Brain microvascular endothelial cell (primary cell): ENCODE measurements at regions not wholly inside any gene's neighbourhood (a gene's known extent, or its start where the extent isn't known, plus 50 kb on each side); places are given as distances from the start of the nearest gene placed in this dataset.
"Not testable (repeated sequence)": the region's sequence is repeated elsewhere in the genome, so short reads cannot be mapped to it uniquely, and the experiment has no call there.

Experiments used
- DNase-seq: peaks from one replicate; pipeline ENCODE4 v3.0.0-alpha.2; 2020
- H3K27ac ChIP-seq: fragments of 250-450 bp; sonication (Bioruptor Pico); 2 replicates; pipeline ENCODE4 v1.5.1; 2020; ENCODE audit warnings: mild to moderate bottlenecking, moderate library complexity
- H3K27me3 ChIP-seq: fragments of 250-450 bp; sonication (Bioruptor Pico); replicated peaks from 2 replicates; pipeline ENCODE4 v1.5.1; 2020; ENCODE audit warnings: mild to moderate bottlenecking
- H3K36me3 ChIP-seq: fragments of 250-450 bp; sonication (Bioruptor Pico); replicated peaks from 2 replicates; pipeline ENCODE4 v1.5.1; 2020; ENCODE audit warnings: mild to moderate bottlenecking
- H3K4me3 ChIP-seq: 2 replicates; pipeline ENCODE4 v1.5.1; 2011; ENCODE audit warnings: low read depth, mild to moderate bottlenecking, control low read depth, low read length, moderate library complexity
- in situ Hi-C: cut with HindIII; loops from 2 replicates; pipeline ENCODE4 v1.10.0; 2017; ENCODE audit warnings: low sequenced_read_pairs, low pct_ligation_motif_present
- TF ChIP-seq, protein P1 (sequence below): IDR thresholded peaks from 2 replicates; pipeline ENCODE4 v1.5.1; 2011; ENCODE audit warnings: low read depth, mild to moderate bottlenecking, moderate library complexity, low read length, control low read depth, inconsistent platforms; ENCODE audit errors: missing control alignments

GRCh38 chr2:75403991-75404428 lies 156.7 kb downstream of the EVA1A start:
- TF ChIP-seq, protein P1, sequence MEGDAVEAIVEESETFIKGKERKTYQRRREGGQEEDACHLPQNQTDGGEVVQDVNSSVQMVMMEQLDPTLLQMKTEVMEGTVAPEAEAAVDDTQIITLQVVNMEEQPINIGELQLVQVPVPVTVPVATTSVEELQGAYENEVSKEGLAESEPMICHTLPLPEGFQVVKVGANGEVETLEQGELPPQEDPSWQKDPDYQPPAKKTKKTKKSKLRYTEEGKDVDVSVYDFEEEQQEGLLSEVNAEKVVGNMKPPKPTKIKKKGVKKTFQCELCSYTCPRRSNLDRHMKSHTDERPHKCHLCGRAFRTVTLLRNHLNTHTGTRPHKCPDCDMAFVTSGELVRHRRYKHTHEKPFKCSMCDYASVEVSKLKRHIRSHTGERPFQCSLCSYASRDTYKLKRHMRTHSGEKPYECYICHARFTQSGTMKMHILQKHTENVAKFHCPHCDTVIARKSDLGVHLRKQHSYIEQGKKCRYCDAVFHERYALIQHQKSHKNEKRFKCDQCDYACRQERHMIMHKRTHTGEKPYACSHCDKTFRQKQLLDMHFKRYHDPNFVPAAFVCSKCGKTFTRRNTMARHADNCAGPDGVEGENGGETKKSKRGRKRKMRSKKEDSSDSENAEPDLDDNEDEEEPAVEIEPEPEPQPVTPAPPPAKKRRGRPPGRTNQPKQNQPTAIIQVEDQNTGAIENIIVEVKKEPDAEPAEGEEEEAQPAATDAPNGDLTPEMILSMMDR, result peak; percentile 77
- H3K4me3 ChIP-seq, result no peak overlapping the region
- H3K27me3 ChIP-seq, result peaks cover 7% of the 10 kb centered on the region
- peak; percentile 28 for DNase-seq
- in situ Hi-C loops, result no loop called here
- H3K36me3 ChIP-seq, result no peaks in the 10 kb centered on the region
- no peak overlapping the region for H3K27ac ChIP-seq

GRCh38 chr2:75396314-75396713 lies 164.4 kb downstream of the EVA1A start:
- H3K27ac ChIP-seq, result no peak overlapping the region
- H3K36me3 ChIP-seq, result no peaks in the 10 kb centered on the region
- no peak overlapping the region for H3K4me3 ChIP-seq
- no peak for DNase-seq
- TF ChIP-seq, protein P1, result no peak
- in situ Hi-C loops, result no loop called here
- no peaks in the 10 kb centered on the region for H3K27me3 ChIP-seq

GRCh38 chr2:75394764-75395163 lies 166.0 kb downstream of the EVA1A start:
- DNase-seq, in situ Hi-C loops, H3K36me3 ChIP-seq, H3K27ac ChIP-seq, H3K4me3 ChIP-seq, H3K27me3 ChIP-seq: not testable (repeated sequence)

GRCh38 chr2:75390169-75390568 lies 170.6 kb downstream of the EVA1A start:
- TF ChIP-seq, protein P1, result no peak
- Histone ChIP-seq H3K27ac (no peak overlapping the region), H3K27me3 (no peaks in the 10 kb centered on the region), H3K36me3 (no peaks in the 10 kb centered on the region), H3K4me3 (no peak overlapping the region)
- DNase-seq, result no peak
- in situ Hi-C loops, result no loop called here

- Histone ChIP-seq H3K27me3 (no peaks in the 10 kb centered on the region), H3K36me3 (no peaks in the 10 kb centered on the region), H3K4me3 (no peak overlapping the region), H3K27ac (no peak overlapping the region)
- in situ Hi-C loops, result no loop called here
- no peak for DNase-seq
- TF ChIP-seq, protein P1, result no peak
These were observed 171.5 kb downstream of the EVA1A start for GRCh38 chr2:75389271-75389670.

- TF ChIP-seq, protein P1, result no peak
- Histone ChIP-seq H3K36me3 (no peaks in the 10 kb centered on the region), H3K27ac (no peak overlapping the region), H3K4me3 (no peak overlapping the region), H3K27me3 (no peaks in the 10 kb centered on the region)
- no peak for DNase-seq
- in situ Hi-C loops, result no loop called here
These were observed 179.7 kb downstream of the EVA1A start for GRCh38 chr2:75381032-75381431.
